GM21381 (cell line): ENCODE measurements at regions not wholly inside any gene's neighbourhood (a gene's known extent, or its start where the extent isn't known, plus 50 kb on each side); places are given as distances from the start of the nearest gene placed in this dataset.

Experiments
- ATAC-seq: cut with Tn5 transposase; IDR thresholded peaks from one replicate; pipeline ENCODE4 v1.9.1; 2021; ENCODE audit warnings: mild to moderate bottlenecking, moderate library complexity; ENCODE audit not compliant: unreplicated experiment

GRCh38 chr14:25108291-25108690, 58.3 kb upstream of the STXBP6 start:
- ATAC-seq, result no peak

GRCh38 chr14:25103820-25104219, 53.9 kb upstream of the STXBP6 start:
- no peak for ATAC-seq

- no peak for ATAC-seq
These were observed 53.3 kb upstream of the STXBP6 start for GRCh38 chr14:25103271-25103670.

- ATAC-seq, result no peak
These were observed 52.8 kb upstream of the STXBP6 start for GRCh38 chr14:25102788-25103187.

DNA sequence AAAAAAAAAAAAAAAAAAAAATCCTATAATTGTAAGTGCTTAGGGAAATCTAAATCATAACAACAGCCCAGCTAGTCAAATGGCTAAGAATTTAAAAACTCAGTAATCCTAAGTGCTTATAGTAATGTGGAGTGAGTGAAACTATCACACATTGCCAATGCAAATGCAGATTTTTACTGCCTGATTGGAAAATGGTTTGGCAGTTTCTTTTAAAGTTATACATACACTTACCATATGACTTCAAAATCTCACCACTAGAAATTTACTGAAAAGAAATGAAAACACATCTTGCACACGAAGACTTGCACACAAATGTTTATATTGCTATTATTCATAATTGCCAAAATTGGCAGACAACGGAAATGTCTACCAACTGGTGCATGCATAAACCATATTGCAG, 51.3 kb upstream of the STXBP6 start:
- ATAC-seq, result no peak
